Omental fat pad (tissue), 3 donors: ENCODE measurements at regions not wholly inside any gene's neighbourhood (a gene's known extent, or its start where the extent isn't known, plus 50 kb on each side); places are given as distances from the start of the nearest gene placed in this dataset.

Source experiments
- ATAC-seq: fragments of 150-250 bp; one replicate; pipeline ENCODE4 v1.9.1; 2016; ENCODE audit warnings: mild to moderate bottlenecking, moderate library complexity; ENCODE audit not compliant: low FRiP score
- DNase-seq: peaks from one replicate; pipeline ENCODE4 v3.0.0-alpha.2; 2019; ENCODE audit warnings: low spot score
- CTCF ChIP-seq, 3 donors: fragments of 450-650 bp; IDR thresholded peaks; one replicate each; pipeline ENCODE4 v1.5.1; 2016 to 2017; ENCODE audit warnings: antibody characterized with exemption in 3 of 3, mild to moderate bottlenecking in 3 of 3, moderate library complexity in 2 of 3

- no peak for ATAC-seq
- DNase-seq = no peak
- TF ChIP-seq CTCF (IDR thresholded peaks at IDR 0.05) = no peak
Observed at GRCh38 chr7:140239653-140239935, 62.8 kb upstream of the KDM7A start.

GRCh38 chr7:140238778-140239652 lies 62.2 kb upstream of the KDM7A start:
- no peak for DNase-seq
- TF ChIP-seq CTCF (IDR thresholded peaks at IDR 0.05) = no peak
- ATAC-seq = no peak

- DNase-seq (no peak), ATAC-seq (no peak)
- TF ChIP-seq CTCF (IDR thresholded peaks at IDR 0.05) = no peak
Observed at GRCh38 chr7:140237390-140237789, 60.6 kb upstream of the KDM7A start.

- DNase-seq (no peak), ATAC-seq (no peak)
- no peak for TF ChIP-seq CTCF (IDR thresholded peaks at IDR 0.05)
Observed at GRCh38 chr7:140236626-140237025, 59.8 kb upstream of the KDM7A start.

GRCh38 chr7:140235114-140235513 lies 58.3 kb upstream of the KDM7A start:
- DNase-seq = no peak
- TF ChIP-seq CTCF (IDR thresholded peaks at IDR 0.05) = no peak
- no peak for ATAC-seq

GRCh38 chr7:140232957-140233917 lies 56.5 kb upstream of the KDM7A start:
- TF ChIP-seq CTCF (IDR thresholded peaks at IDR 0.05) = no peak
- ATAC-seq (no peak), DNase-seq (no peak)
